ENCODE measurements at regions not wholly inside any gene's neighbourhood (a gene's known extent, or its start where the extent isn't known, plus 50 kb on each side); places are given as distances from the start of the nearest gene placed in this dataset.

GRCh38 chr2:106941372-106941993, 55.5 kb upstream of the ST6GAL2 start:
- no peak for DNase-seq (ENCODE audit: low spot score in 2 of 2)
- intact Hi-C loops (cut with DNase I; ENCODE audit: low total_unique reads): no loop called here
- no peaks in the 10 kb centered on the region for H3K36me3 ChIP-seq

GRCh38 chr2:106943468-106944200, 57.7 kb upstream of the ST6GAL2 start:
- H3K9me3 ChIP-seq: peaks cover 0 to 5% of the 10 kb centered on the region in 2 donors
- intact Hi-C loops (cut with DNase I; ENCODE audit: low total_unique reads): no loop called here
- no peak overlapping the region for H3K27ac ChIP-seq
- no peaks in the 10 kb centered on the region for H3K27me3 ChIP-seq
- TF ChIP-seq POLR2A (IDR thresholded peaks at IDR 0.05) (no peak), CTCF (IDR thresholded peaks at IDR 0.05) (no peak), POLR2AphosphoS5 (IDR thresholded peaks at IDR 0.05) (no peak)
- no peak for DNase-seq (ENCODE audit: low spot score in 2 of 2)
- no peaks in the 10 kb centered on the region for H3K36me3 ChIP-seq
- no peak overlapping the region for H3K4me3 ChIP-seq
- no peaks in the 10 kb centered on the region for H3K4me1 ChIP-seq

More at GRCh38 chr2:106941372-106941993, 55.5 kb upstream of the ST6GAL2 start:
- H3K9me3 ChIP-seq: peaks cover 0 to 5% of the 10 kb centered on the region in 2 donors
- H3K27me3 ChIP-seq: no peaks in the 10 kb centered on the region
- TF ChIP-seq POLR2A (IDR thresholded peaks at IDR 0.05) (no peak), POLR2AphosphoS5 (IDR thresholded peaks at IDR 0.05) (no peak), CTCF (IDR thresholded peaks at IDR 0.05) (no peak)
- no peak overlapping the region for H3K27ac ChIP-seq
- H3K4me1 ChIP-seq: no peaks in the 10 kb centered on the region
- H3K4me3 ChIP-seq: no peak overlapping the region

- H3K4me3 ChIP-seq: no peak overlapping the region
- DNase-seq (ENCODE audit: low spot score in 2 of 2): no peak
- TF ChIP-seq POLR2A (IDR thresholded peaks at IDR 0.05): no peak
- TF ChIP-seq POLR2AphosphoS5 (IDR thresholded peaks at IDR 0.05): no peak
- no peak for TF ChIP-seq CTCF (IDR thresholded peaks at IDR 0.05)
- peaks cover 0 to 5% of the 10 kb centered on the region in 2 donors for H3K9me3 ChIP-seq
- intact Hi-C loops (cut with DNase I; ENCODE audit: low total_unique reads): no loop called here
- H3K36me3 ChIP-seq: no peaks in the 10 kb centered on the region
- no peaks in the 10 kb centered on the region for H3K4me1 ChIP-seq
- H3K27me3 ChIP-seq: no peaks in the 10 kb centered on the region
- no peak overlapping the region for H3K27ac ChIP-seq
Measured at GRCh38 chr2:106944215-106944614, 58.2 kb upstream of the ST6GAL2 start.

GRCh38 chr2:106948540-106948939, 62.6 kb upstream of the ST6GAL2 start:
- TF ChIP-seq POLR2AphosphoS5 (IDR thresholded peaks at IDR 0.05): no peak
- no peak for TF ChIP-seq CTCF (IDR thresholded peaks at IDR 0.05)
- TF ChIP-seq POLR2A (IDR thresholded peaks at IDR 0.05): no peak
- Histone ChIP-seq H3K4me3 (no peak overlapping the region), H3K4me1 (no peaks in the 10 kb centered on the region), H3K27me3 (no peaks in the 10 kb centered on the region), H3K36me3 (no peaks in the 10 kb centered on the region), H3K27ac (no peak overlapping the region), H3K9me3 (no peaks in the 10 kb centered on the region)
- no peak for DNase-seq (ENCODE audit: low spot score in 2 of 2)
- intact Hi-C loops (cut with DNase I; ENCODE audit: low total_unique reads): no loop called here

- Histone ChIP-seq H3K36me3 (no peaks in the 10 kb centered on the region), H3K4me3 (no peak overlapping the region), H3K9me3 (no peaks in the 10 kb centered on the region), H3K4me1 (no peaks in the 10 kb centered on the region), H3K27ac (no peak overlapping the region), H3K27me3 (no peaks in the 10 kb centered on the region)
- DNase-seq (ENCODE audit: low spot score in 2 of 2): no peak
- TF ChIP-seq POLR2A (IDR thresholded peaks at IDR 0.05): no peak
- no peak for TF ChIP-seq POLR2AphosphoS5 (IDR thresholded peaks at IDR 0.05)
- no peak for TF ChIP-seq CTCF (IDR thresholded peaks at IDR 0.05)
- intact Hi-C loops (cut with DNase I; ENCODE audit: low total_unique reads): no loop called here
Measured at GRCh38 chr2:106953236-106953635, 67.3 kb upstream of the ST6GAL2 start.
